Dermis blood vessel endothelial cell (primary cell): ENCODE measurements at regions not wholly inside any gene's neighbourhood (a gene's known extent, or its start where the extent isn't known, plus 50 kb on each side); places are given as distances from the start of the nearest gene placed in this dataset.

Experiments
- DNase-seq: peaks from one replicate; pipeline ENCODE4 v3.0.0; 2010

DNA sequence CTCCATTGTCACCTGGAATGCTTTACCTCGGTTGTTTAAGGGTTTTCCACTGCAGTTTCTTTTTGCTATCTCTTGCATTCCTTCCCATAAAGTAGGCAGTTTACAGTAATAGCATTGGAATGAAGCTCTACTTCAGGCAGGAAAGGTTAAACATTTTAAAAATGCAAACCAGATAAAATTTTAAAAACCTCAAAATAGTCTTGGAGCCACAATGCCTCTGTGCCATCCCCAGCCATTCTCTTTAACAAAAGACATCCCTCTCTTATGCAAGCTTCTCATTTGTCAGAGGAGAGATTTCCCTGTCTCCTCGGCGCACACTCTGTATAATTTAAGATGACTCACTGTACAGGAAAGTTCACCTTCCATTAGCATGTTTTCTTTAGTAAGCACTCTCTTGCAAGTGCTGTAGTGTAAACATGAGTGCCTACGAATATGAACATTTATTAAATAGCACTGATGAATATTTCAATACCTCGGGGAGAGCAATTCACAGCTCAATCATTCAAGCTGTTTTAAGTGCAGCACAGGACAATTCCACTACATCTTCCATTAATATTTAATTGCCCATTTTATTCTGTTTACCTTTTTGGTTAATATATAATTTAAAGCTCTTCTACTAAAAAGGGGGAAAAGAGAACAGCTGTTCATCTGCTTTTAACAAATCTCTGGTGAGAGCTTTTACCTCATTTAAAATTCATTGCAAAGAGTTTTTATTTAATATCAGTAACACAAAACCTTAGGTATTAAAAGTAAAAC is 343.6 kb downstream of the SPATA31D1 start:
- no peak for DNase-seq

DNA sequence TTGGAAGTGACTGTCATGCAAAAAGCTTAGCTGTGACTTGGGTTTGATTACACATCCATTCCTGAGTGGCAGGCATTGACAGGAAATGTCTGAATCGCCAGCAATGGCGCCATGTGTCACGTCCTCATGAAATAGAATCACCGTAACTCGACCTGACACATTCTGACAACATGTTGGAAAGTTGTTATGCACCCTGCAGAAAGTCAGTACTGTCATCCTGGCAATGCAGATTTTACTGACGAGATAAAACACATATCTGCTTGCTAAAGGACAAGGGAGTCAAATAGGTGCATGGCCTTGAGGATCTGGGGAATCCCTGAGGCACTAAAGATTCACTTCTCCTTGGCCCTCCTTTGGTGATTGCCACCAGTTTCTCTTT is 344.2 kb downstream of the SPATA31D1 start:
- DNase-seq, result no peak

DNA sequence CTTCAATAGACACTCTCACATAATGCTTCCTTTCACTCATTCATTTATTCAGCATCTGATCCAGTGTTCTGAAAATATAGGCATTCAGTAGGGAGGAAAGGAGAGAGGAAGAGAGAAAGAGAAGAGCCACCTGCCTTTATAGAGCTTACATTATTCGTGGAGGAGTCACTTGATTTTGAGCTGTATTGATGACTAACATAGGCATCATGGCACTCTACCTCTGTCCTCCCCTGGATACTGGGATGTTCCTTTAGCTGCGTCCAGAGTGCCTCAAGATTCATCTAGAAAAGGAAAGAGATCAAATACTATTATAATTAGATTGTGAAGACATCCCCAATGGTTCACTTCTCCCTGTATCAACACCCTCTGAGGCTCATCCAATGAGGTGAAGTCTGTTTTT is 345.1 kb downstream of the SPATA31D1 start:
- DNase-seq, result no peak

DNA sequence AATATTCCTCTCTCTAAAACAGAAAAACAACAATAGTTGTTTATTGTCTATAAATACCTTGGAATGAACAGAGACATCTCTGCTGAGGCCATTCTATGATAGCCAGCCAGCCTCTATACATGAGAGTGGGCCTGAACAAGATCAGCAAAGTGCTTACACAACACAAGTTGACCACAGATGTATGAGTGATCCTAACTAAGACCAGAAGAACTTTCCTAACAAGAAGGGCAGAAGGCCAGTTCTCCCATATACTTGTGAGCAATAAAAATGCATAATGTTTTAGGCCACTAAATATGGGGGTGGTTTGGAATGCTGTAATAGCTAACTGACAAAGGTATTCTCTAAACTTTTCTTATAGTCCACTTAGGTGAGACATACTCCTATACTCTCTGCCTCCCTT is 345.7 kb downstream of the SPATA31D1 start:
- DNase-seq, result no peak

DNA sequence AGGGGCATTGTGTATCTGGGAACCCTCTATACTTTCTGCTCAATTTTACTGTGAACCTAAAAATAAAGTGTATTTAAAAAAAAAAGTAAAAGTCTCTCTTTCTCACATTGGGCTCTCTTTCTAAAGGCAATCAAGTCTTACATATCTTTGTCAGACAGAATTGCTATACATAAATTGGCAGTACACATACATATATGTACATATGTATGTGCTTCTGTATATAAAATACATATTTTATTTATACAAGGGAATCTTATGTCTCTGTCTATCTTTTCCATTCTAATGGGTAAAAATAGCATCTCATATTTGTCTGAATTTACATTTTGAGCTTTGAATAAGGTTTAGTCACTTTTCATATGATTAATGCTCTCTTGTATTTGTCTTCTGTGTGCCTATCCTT is 348.8 kb downstream of the SPATA31D1 start:
- no peak for DNase-seq

DNA sequence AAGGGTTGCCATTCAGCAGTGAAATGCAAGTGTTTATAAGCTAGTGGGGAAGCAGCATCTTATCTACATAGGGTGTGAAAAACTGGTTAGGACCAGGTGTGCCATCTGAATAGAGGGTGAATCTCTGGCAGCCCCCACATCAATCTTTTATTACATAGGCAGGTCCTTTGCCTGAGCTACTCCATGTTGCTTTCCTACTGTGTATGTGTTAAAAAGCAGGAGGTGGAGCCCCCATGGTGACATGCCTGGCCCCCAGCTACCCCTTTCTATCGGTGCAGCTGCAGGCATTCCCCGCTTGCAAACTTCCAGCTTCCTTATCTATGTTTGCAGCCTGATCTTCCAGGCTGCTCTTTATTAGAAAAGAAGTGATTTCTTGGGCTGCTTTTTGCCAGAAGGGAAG is 353.5 kb downstream of the SPATA31D1 start:
- DNase-seq, result no peak

DNA sequence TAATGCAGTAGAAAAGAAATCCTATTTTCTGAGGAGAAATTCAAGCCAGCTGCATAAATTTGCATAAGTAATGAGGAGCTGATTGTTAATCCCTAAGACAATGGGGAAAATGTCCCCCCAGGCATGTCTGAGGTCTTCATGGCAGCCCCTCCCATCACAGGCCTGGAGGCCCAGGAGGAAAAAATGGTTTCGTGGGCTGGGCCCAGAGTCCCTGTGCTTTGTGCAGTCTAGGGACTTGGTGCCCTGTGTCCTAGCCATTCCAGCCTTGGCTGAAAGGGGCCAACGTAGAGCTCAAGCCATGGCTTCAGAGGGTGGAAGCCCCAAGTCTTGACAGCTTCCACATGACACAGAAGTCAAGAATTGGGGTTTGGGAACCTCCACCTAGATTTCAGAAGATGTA is 357.5 kb downstream of the SPATA31D1 start:
- DNase-seq, result no peak

DNA sequence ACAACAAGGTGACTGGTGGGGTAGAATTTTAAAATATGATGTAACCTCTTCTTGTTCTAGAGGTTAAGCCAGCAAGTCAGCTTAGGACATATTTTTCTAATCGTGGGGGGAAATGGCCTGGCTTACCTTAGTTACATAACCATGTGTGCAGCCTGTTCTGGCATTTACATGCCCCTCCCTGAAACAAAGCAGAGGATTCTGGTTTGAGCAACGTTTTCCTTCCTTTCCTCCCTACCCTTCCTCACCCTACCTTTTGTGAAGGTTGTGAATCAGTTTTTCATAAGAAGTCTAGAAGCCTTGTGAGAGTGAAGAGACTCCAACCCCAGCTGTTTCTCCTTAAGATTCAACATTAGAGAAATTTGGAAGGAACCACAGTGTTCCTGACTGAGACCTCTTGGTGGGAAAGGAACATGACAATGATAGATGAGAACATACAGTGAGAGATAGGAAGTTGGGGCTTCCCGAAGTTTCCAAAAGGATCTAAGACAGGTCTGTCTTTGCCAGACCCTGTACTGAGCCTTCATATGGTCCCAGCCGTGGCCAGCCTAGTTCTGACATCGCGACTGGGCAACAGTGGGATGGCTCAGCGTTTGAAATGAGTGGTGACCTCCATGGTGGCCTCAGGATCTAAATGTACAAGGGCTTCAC is 365.2 kb downstream of the SPATA31D1 start:
- no peak for DNase-seq

DNA sequence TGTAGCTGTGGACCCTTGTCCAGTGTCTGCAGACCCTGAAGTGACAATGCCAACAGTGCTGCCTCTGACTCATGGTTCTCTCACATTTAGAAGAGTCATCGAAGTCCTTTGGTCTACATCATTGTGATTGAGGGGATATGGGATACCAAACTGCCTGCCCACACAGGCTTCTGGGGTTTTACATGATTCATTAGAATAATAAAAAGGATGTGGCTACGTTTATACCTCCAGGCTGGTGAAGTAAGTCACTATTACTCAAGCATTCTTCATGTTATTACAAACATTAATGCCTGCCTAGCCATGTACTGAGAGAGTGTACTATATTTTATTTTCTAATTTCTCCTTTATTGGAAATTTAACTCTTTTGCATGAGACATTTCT is 365.7 kb downstream of the SPATA31D1 start:
- DNase-seq, result no peak

DNA sequence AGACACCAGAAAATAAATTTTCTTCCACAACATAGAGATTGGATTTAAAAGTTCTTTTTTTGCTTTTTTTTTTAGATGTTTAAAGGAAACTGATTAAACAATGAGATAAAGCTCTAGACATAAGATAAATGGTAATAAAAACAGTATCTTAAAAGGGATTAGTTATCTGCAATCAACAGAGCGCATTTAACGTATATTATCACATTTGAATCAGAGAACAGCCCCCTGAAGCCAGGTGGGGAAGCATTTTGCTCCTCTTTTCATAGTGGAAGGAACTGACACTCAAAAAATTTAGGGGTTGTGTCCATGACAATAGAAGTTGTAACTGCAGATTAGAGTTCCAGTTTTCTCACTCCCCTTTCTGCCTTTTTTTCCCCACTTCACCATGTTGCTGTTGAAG is 367.6 kb downstream of the SPATA31D1 start:
- no peak for DNase-seq

DNA sequence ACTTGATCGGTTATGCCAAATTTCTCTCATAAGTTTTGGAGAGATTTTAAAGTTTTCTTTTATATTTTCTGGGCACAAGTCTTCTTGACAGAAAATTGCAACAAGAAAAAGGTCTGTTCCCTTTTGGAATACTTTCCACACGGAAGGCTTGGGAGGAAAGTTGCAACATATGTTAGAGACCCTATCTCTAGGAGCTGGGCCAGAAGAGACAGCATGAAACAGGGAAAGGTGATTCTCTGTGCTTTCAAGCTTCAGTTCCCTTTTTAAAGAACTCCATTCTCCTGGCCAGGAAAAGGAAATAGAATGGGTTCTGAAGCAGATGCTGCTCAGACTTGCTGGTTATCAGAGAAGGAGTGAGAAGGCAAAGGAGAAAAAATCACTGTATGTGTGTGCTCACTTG is 368.3 kb downstream of the SPATA31D1 start:
- no peak for DNase-seq

DNA sequence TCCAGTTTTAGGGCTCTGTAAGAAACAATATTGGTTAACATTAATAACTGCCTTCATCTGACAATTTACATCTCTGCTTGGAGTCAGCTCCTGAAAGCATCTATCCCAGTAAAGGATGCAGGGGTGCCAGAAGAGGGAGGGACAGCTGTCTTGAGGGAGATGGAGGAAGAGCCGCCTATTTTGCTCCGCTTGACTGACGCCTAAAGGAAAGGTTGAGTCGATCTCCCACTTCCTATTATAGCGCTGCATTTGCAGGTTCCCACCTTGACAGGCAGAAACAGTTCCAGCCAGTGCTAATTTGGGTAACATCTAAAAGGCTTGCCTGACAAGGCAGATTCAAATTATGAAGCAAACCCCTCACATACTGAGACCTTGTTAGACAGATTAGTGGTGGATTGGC is 374.6 kb downstream of the SPATA31D1 start:
- DNase-seq, result no peak

DNA sequence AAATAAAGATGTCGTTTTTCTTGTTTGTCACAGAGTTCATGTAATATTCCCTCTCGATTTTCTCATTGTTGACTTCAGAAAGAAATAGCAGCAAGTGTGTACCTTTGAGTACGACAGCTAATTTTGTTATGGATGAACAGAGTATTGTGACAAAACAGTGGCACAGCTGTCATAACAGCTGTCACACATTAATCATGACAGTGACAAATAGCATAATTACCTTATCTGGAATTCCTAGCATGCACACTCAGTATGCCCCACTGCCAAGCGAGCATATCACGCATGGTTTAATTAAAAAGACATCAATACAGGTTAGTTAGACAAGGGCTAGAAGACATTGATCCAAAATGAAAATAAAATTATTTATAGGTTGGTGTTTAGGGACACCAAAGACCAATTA is 375.1 kb downstream of the SPATA31D1 start:
- no peak for DNase-seq

DNA sequence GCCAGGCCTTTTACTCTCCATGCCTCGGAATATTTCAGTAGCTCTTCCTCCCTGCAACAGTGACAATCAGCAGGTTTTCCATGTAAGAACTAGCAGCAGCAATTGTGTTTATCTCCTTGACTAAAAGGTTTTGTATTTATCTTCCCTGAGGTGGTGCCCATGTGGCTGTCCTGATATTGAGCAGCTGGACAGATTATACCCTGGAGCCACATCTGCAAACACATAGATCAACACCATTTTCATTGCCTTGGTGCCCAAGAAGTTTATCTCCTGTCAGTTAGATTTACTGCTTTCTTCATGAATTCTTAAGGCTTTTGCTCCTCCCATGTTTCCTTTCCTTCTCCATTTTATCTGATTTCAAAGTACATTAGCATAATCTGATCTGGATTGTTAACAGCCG is 378.4 kb downstream of the SPATA31D1 start:
- DNase-seq, result no peak

DNA sequence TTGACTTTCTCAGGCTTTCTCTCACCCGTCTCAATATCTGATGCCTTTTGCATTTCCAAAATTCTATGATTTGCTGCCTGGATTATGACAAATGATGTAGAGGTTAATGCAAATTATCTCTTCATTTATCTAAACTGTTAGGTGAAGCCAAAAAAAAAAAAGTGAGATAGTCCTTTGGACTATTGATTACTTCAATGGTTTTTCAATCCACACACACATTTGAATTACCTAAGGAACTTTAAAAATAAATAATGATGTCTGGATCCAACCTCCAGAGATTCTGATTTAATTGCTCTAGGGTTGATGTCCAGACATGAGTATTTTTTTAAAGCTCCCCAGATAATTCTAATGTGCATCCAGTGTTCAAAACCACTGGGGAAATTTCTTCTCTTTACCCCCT is 379.4 kb downstream of the SPATA31D1 start:
- no peak for DNase-seq

DNA sequence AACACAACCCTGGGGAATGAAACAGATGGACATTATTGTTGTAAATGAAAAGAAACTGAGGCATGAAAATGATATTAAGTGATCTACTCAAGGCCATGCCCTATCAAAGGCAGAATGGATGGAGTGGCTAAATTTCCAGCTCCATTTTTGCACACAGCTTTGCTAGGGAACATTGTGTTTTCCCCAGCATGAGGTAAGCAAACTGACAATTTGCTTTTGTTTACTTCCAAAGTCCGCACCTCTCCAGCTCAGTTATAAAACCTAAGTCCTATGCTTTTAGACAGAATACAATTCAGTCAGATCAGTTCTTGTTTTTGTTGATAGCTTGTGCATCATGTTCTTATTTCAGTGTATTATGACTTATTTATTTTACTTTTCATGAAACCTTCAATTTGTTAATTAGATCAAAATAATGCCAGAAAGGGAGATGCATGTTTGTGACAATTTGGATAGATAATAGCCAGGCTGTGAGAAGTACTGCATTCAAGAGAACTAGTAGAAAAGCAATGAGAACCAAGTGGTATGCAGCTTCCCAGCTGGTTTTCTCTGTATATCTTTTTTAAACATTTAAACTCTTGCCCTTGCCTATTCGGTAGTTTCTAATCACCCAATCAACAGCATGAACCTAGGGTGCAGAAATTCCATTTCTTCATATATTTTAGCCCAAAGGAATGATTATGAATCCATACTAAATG is 380.8 kb downstream of the SPATA31D1 start:
- DNase-seq, result no peak

DNA sequence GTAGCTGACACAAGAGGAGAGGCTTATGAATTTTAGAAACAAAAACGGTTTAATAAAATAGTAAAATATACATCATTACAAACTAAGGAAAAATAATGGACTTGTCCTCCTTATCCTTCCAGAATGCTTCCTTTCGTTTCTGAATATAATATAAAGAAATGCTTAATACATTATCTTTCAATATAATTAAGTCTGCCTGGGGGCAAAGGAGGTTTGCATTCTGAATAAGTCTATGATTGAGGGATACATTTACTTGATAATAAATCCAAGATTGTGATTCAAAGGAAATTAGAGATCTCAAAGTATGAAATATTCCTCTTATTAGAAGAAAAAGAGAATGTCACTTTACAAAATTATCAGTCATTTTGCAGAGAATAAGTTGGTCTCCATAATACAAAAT is 386.5 kb downstream of the SPATA31D1 start:
- no peak for DNase-seq

DNA sequence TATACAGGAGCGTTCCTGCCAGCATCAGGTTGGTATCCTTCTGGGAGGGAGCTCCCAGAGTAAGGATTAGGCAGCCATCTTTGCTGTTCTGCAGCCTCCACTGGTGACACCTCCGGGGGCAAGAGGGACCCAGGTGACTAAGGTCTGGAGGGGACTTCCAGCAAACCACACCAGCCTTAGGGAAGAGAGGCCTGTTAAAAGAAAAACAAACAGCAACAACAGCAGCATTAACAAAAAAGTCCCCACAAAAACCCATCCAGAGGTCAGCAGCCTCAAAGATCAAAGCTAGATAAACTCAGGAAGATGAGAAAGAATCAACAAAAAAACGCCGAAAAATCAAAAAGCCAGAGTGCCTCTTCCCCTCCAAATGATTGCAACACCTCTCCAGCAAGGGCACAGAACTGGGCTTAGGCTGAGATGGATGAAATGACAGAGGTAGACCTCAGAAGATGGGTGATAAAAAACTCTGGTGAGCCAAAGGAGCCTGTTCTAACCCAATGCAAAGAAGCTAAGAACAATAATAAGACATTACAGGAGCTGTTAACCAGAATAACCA is 388.2 kb downstream of the SPATA31D1 start:
- no peak for DNase-seq

DNA sequence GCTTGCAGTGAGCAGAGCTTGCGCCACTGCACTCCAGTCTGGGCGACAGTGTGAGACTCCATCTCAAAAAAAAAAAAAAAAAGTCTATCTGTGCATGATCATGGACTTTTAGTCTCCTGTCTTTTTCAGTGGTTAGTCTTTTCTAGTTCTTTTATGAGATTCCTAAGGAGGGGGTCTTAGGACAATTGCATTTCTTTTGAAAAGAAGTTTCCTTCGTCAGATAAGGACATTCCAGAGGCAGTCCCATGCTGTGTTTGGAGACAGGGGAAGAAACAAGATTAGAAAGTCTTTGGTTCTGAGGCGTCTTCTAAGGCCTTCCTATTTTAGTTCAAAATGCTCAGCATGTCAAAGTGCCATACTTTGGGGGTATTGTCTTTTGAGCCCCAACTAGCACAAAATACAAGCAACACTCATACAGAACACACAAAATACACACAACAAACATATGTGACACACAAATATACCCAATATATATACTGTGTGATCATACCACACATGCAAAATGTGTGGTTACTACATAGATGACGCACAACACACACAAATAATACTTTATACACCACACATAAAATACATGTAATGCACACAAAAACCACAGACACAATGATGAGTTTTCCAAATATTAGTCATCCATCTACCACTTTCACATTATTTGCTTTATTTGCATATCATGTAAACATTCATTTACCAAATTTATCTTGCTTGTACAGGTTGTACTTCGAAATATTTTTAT is 394.5 kb downstream of the SPATA31D1 start:
- DNase-seq, result no peak

DNA sequence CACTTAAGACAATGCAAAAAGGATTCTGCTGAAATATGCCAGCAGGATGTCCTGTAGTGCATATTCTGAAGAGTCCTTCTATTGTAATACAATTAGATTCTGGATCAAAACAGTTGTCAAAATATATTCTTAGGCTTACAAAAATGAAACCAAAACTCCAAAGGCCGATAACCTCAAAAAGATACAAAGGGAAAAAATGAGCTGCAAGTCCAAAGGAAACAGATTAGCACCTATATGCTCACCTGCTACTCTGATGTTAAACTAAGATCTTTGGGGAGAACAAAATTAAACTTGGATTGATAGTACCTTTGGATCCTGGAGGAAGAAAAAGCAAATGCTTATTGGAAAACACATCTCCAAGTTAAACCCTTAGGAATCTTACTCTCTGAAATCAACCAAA is 397.1 kb downstream of the SPATA31D1 start:
- no peak for DNase-seq

DNA sequence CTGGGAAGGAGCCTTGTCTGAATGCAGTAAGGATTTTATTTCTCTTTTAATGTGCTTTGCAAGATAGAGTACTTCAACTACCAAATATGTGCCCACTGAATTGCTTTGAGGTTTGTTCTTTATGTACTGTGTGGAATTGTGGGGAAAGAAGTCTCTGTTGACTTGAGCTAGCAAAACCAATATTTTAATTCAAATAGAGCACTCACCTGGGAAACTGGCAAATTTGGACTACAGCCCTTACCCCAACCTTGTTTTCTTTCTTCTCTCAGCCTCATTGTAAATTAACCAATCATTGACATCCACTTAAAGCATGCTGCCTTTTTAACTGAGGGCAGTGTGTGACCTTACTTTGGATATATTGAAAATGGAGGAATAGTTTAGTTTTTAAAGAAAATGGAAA is 409.0 kb downstream of the SPATA31D1 start:
- DNase-seq, result no peak

DNA sequence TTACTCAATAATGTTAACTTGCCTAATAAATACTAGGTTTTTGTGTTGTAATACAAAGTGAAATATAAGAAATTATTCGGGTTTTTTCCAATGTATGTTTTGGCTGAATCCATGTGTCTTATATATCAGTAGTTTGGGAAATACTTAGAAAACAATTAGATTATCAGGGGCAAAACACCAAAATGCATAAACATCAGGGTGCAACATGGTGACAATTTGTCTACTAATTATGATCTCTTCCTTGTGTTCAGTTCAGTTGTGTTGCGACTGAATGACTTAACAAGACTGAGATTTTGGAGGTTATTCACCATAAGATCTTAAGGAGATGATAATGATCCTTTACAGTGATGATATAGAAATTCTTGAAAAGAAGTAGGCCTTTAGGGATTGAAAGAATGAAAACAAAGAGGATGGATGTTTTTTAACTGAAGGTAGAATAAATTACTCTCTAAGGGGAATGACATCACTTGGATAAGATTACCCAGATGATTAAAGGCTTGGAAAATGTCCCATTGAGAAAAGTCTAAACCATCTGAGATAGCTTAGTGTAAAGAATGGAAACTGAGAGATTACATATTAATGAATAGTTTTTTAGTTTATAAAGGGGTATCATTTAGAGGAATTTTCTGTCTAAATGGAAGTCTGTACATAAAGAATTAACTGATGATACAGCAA is 415.8 kb downstream of the SPATA31D1 start:
- no peak for DNase-seq

DNA sequence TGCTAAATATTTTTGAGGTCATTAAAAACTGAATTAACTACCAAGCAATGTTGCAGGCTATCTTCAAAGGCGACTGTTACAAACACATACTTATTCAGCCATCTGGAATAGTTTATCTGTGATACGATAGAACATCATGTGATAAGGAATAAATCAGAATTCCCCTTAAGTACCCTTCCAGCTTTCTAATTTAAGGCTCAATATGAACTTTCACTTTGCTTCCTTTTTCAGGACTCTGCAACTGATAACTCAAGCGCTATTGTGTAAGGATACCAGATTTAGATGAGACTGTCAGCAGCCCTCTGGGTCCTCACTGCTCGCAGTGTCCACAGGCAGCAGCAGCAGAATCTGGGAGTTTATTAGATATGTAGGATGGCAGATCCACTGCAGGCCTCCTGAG is 416.3 kb downstream of the SPATA31D1 start:
- no peak for DNase-seq
